KMS-11 (cell line): ENCODE measurements at regions not wholly inside any gene's neighbourhood (a gene's known extent, or its start where the extent isn't known, plus 50 kb on each side); places are given as distances from the start of the nearest gene placed in this dataset.

Experiments
- H2AFZ ChIP-seq: fragments of 200-600 bp; sonication (generic); 2 replicates; pipeline ENCODE4 v1.6.1; 2016; ENCODE audit warnings: antibody characterized with exemption, mixed run types, low read depth
- H3K27ac ChIP-seq: fragments of 200-600 bp; sonication (generic); 2 replicates; pipeline ENCODE4 v1.6.1; 2016; ENCODE audit warnings: mild to moderate bottlenecking, mixed run types
- H3K27me3 ChIP-seq: fragments of 200-600 bp; sonication (generic); 2 replicates; pipeline ENCODE4 v1.6.1; 2017; ENCODE audit warnings: mild to moderate bottlenecking, low read depth, mixed run types, moderate library complexity; ENCODE audit not compliant: insufficient read depth
- H3K36me3 ChIP-seq: fragments of 200-600 bp; sonication (generic); 2 replicates; pipeline ENCODE4 v1.6.1; 2017; ENCODE audit warnings: mild to moderate bottlenecking, mixed run types; ENCODE audit not compliant: insufficient read depth
- H3K4me1 ChIP-seq: fragments of 200-600 bp; sonication (generic); 2 replicates; pipeline ENCODE4 v1.6.1; 2016; ENCODE audit warnings: mild to moderate bottlenecking, low read depth, mixed run types; ENCODE audit not compliant: poor library complexity, severe bottlenecking
- H3K4me2 ChIP-seq: fragments of 200-600 bp; sonication (generic); 2 replicates; pipeline ENCODE4 v1.7.0; 2016; ENCODE audit warnings: mild to moderate bottlenecking, mixed run types
- H3K4me3 ChIP-seq: fragments of 200-600 bp; sonication (generic); IDR thresholded peaks from 2 replicates; pipeline ENCODE4 v1.6.1; 2017; ENCODE audit warnings: low read depth, low read length, mixed read lengths; ENCODE audit not compliant: insufficient read depth
- H3K79me2 ChIP-seq: fragments of 200-600 bp; sonication (generic); 2 replicates; pipeline ENCODE4 v1.6.1; 2016; ENCODE audit warnings: low read depth, mixed run types; ENCODE audit not compliant: insufficient read depth
- H3K9ac ChIP-seq: fragments of 200-600 bp; sonication (generic); 2 replicates; pipeline ENCODE4 v1.6.1; 2016; ENCODE audit warnings: mild to moderate bottlenecking, mixed run types
- H4K20me1 ChIP-seq: fragments of 200-600 bp; sonication (generic); 2 replicates; pipeline ENCODE4 v1.6.1; 2016; ENCODE audit warnings: mild to moderate bottlenecking, mixed run types; ENCODE audit not compliant: insufficient read depth
- CTCF ChIP-seq: fragments of 200-600 bp; sonication (generic); conservative IDR thresholded peaks from 2 replicates; pipeline ENCODE4 v1.6.1; 2017; ENCODE audit warnings: low read depth, mild to moderate bottlenecking, antibody characterized with exemption, low read length, moderate library complexity, mixed read lengths

DNA sequence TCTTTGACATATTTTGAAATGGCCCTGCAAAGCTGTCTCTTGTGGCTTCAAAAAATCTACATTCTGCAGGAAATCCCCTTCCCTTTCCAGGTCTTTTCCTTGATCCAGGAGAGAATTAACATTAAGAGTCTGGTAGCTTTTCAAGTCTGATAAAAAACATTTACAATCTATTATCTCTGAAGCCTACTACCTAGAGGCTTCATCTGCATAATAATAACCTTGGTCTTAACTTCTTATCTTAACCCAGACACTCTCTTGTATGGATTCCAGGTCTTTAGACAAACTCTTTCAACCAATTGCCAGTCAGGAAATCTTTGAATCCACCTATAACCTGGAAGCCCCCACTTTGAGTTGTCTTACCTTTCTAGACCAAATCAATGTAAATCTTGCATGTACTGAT lies 179.3 kb upstream of the ZC3H15 start:
- Histone ChIP-seq H3K4me2 (no peak overlapping the region), H4K20me1 (no peaks in the 10 kb centered on the region), H3K79me2 (no peaks in the 10 kb centered on the region), H2AFZ (no peak overlapping the region), H3K4me1 (no peaks in the 10 kb centered on the region), H3K27ac (no peak overlapping the region), H3K9ac (no peak overlapping the region), H3K27me3 (no peaks in the 10 kb centered on the region), H3K4me3 (no peak overlapping the region), H3K36me3 (no peaks in the 10 kb centered on the region)
- no peak for TF ChIP-seq CTCF

DNA sequence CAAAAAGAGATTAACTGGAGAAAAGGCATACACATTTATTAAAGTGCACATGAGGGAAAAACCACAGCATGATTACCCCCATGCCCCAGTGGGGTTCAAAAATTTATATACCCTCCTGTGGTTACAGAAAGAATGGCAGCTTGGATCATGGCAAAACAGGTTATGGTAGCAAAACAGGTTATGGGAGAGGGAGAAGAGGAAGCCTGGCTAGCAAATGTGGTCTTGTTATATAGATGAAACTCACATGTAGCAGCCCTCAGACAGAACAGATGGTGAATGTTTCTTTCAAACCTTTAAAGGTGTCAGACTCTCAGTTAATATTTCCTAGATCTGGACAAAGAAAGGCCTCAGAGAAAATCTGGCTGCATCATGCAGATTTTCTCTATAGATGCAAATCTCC lies 178.2 kb upstream of the ZC3H15 start:
- H4K20me1 ChIP-seq = no peaks in the 10 kb centered on the region
- no peaks in the 10 kb centered on the region for H3K27me3 ChIP-seq
- H3K36me3 ChIP-seq = no peaks in the 10 kb centered on the region
- no peak overlapping the region for H2AFZ ChIP-seq
- no peak for TF ChIP-seq CTCF
- no peaks in the 10 kb centered on the region for H3K79me2 ChIP-seq
- H3K9ac ChIP-seq = no peak overlapping the region
- no peak overlapping the region for H3K4me3 ChIP-seq
- no peak overlapping the region for H3K27ac ChIP-seq
- no peak overlapping the region for H3K4me2 ChIP-seq
- no peaks in the 10 kb centered on the region for H3K4me1 ChIP-seq

- Histone ChIP-seq H3K4me2 (no peak overlapping the region), H2AFZ (no peak overlapping the region), H3K36me3 (no peaks in the 10 kb centered on the region), H3K9ac (no peak overlapping the region), H3K79me2 (no peaks in the 10 kb centered on the region), H3K27ac (no peak overlapping the region), H3K4me1 (no peaks in the 10 kb centered on the region), H4K20me1 (no peaks in the 10 kb centered on the region), H3K4me3 (no peak overlapping the region), H3K27me3 (no peaks in the 10 kb centered on the region)
- no peak for TF ChIP-seq CTCF
These were observed 177.7 kb upstream of the ZC3H15 start for GRCh38 chr2:186308347-186308746.

GRCh38 chr2:186309901-186310300 lies 176.2 kb upstream of the ZC3H15 start:
- no peak for TF ChIP-seq CTCF
- no peaks in the 10 kb centered on the region for H4K20me1 ChIP-seq
- H3K4me3 ChIP-seq = no peak overlapping the region
- no peaks in the 10 kb centered on the region for H3K4me1 ChIP-seq
- H3K79me2 ChIP-seq = no peaks in the 10 kb centered on the region
- no peaks in the 10 kb centered on the region for H3K27me3 ChIP-seq
- no peaks in the 10 kb centered on the region for H3K36me3 ChIP-seq
- no peak overlapping the region for H3K27ac ChIP-seq
- no peak overlapping the region for H3K9ac ChIP-seq
- no peak overlapping the region for H3K4me2 ChIP-seq
- H2AFZ ChIP-seq = no peak overlapping the region

DNA sequence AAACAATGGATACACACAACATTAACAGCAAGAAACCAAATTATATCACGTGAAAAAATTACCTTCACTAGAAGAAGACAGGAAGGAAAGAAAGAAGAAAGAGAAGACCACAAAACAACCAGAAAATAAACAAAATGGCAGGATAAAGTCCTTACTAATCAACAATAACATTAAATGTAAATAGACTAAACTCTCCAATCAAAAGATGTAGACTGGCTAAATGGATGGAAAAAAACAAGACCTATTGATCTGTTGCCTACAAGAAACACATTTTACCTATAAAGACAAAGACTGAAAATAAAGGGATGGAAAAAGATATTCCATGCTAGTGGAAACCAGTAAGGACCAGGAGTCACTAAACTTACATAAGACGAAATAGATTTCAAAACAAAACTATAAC lies 167.0 kb upstream of the ZC3H15 start:
- Histone ChIP-seq H3K27ac (no peak overlapping the region), H2AFZ (no peak overlapping the region), H3K9ac (no peak overlapping the region), H3K4me2 (no peak overlapping the region), H3K79me2 (no peaks in the 10 kb centered on the region), H3K4me1 (no peaks in the 10 kb centered on the region), H3K36me3 (no peaks in the 10 kb centered on the region), H3K4me3 (no peak overlapping the region), H3K27me3 (no peaks in the 10 kb centered on the region), H4K20me1 (no peaks in the 10 kb centered on the region; the same call in 1 of the 2 replicates)
- no peak for TF ChIP-seq CTCF
